Islet precursor cell (in vitro differentiated cells): ENCODE measurements at regions not wholly inside any gene's neighbourhood (a gene's known extent, or its start where the extent isn't known, plus 50 kb on each side); places are given as distances from the start of the nearest gene placed in this dataset.
"Not testable (repeated sequence)": the region's sequence is repeated elsewhere in the genome, so short reads cannot be mapped to it uniquely, and the experiment has no call there.

ENCODE experiments used
- DNase-seq: peaks from one replicate; pipeline ENCODE4 v3.0.0-alpha.2; 2018

DNA sequence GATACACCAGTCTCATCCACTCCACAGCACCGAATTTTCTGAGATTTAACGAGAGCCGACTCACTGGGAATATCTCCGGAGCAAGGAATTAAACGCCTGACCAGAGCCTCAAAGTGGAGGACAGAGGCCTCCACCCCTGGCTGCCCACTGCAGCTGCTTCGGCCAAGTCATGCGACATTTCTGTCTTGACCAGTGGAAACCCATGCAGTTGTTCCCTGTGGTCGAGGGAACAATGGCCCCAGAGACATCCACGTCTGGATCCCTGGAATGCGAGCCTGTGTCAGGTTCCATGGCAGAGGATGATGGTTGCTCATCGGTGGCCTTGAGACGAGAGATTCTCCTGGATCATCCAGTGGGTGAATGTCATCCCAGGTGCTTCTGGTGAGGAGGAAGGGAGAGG is 65.7 kb upstream of the INSIG1 start:
- no peak for DNase-seq

DNA sequence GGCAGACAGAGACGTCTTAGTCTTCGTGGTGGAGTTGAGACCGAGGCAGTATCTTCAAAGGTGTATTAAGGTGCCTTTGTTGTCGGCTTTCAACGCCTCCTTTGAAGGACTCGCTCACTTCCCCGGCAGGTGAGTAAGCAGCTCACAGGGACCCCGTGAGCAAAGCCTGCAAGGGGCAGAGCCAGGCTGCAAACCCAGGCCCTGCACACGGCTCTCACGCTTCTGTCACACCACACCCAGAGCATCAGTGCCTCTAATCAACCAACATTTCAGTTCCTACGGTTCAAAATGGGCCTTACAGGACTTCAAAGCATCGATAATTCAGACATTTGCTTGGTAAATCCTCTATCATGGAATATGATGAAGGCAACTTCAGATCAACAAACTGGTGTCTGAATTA is 64.8 kb upstream of the INSIG1 start:
- no peak for DNase-seq

- no peak for DNase-seq
Measured at GRCh38 chr7:155233311-155234157, 64.1 kb upstream of the INSIG1 start.

GRCh38 chr7:155234158-155234492 is 63.6 kb upstream of the INSIG1 start:
- DNase-seq, result no peak

GRCh38 chr7:155234950-155235789 is 62.5 kb upstream of the INSIG1 start:
- DNase-seq, result no peak

DNA sequence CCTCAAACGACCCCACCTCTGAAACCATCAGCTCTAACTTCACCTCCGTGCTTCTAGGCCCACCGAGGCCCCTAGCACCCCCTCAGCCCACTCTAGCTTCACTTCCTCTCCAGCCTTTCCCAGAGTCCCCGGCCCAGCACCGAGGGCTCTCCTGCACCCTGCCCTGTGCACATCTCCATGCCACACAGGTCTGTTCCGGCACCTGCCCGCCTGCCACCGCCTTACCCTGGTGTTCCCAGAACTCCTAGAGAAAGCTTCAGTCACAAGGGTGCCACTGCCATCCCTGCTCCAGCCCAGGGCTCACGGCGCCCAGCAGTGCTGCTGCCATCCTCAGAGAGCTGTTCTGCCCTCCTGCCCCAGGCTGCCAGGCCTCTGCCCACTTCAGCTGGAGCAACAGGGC is 61.3 kb upstream of the INSIG1 start:
- DNase-seq, result no peak

- DNase-seq, result no peak
Measured at GRCh38 chr7:155237297-155237696, 60.4 kb upstream of the INSIG1 start.

DNA sequence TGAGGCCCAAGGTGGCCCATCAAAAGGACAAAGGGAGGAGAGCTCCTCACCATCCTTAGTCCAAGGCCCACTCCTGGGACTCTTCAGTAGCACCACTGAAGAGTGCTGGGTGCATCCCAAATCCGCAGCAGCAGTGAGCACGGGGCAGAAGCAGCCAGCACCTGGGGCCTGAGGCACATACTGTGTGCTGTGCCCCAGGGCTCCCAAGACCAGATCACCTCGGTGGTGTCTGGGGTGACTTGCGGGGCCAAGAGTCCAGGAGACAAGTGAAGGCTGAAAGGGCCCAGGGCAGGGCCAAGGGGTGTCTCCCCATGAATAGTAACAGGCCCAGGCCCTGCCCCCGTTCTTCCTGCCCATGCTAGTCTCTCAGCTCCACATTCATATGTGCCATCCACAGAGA is 59.9 kb upstream of the INSIG1 start:
- no peak for DNase-seq

- DNase-seq, result not testable (repeated sequence)
Measured at GRCh38 chr7:155239431-155240087, 58.1 kb upstream of the INSIG1 start.

DNA sequence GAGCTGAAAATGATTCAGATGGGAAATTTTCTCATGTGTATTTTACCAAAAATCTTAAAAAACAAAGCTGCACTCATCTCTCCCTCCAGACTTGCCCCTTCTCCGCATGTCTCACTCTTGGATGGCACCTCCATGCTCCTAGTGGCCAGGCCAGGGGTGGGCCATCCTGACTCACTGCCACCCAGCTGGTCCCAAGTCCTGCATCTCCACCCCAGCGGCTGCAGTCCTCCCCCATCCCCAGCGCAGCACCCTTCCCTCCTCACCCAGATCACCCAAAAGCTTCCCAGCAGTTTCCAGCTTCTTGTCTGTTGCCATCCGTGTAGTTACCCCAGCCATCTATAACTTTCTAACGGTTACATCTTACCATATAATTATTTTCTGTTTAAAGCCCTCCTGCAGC is 53.0 kb upstream of the INSIG1 start:
- no peak for DNase-seq

DNA sequence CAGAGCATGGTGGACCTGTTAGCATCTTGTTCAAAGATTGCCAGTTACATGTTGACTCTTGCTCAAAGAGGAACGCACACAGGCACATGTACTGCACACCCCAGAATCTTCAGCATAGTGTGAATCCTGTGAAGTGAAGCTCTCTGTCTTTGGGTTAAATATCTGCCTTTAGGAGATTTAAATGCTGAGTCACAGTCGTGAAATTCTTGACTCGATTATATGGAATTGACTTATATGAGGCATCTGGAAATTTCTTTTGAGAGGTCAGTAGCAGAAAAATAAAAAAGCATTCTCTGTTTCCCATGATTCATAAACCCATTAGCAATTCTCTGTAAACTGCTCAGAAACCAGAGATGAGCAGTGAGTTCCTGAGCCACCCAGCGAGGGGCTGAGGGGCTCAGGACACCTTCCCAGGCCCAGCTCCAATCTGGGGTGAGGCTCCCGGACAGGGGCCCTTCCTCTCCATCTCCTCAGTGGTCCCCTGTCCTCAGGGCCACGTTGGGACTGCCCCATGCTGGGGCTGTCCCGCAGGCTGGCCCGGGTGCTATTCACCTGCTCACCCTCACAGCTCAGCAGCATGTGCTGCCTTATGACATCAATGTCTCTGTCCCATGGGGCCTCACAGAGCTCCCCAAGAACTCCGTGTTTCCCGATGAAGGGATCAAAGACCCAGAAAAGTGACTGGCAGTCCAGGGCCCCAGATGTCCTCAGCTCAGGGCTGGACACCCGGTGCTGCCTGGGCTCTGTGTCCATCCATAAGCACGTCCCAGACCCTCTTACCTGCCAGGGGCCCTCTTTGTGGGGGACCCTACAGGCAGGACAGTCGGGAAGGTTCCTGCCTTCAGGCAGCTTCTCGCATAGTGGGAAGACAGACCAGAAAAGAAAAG is 50.0 kb upstream of the INSIG1 start:
- DNase-seq, result no peak
